ENCODE measurements at regions not wholly inside any gene's neighbourhood (a gene's known extent, or its start where the extent isn't known, plus 50 kb on each side); places are given as distances from the start of the nearest gene placed in this dataset.
"Not testable (repeated sequence)": the region's sequence is repeated elsewhere in the genome, so short reads cannot be mapped to it uniquely, and the experiment has no call there.

GRCh38 chr21:32921632-32922230 lies 104.0 kb upstream of the OLIG2 start:
- Histone ChIP-seq H3K36me3 (no peaks in the 10 kb centered on the region), H3K4me1 (no peaks in the 10 kb centered on the region), H3K9me3 (no peaks in the 10 kb centered on the region), H3K27me3 (no peaks in the 10 kb centered on the region), H3K4me3 (no peak overlapping the region), H3K27ac (no peak overlapping the region)
- ATAC-seq (peak; percentile 74), DNase-seq (peak; percentile 72)
- intact Hi-C loops (cut with DNase I): no loop called here
- TF ChIP-seq CTCF (IDR thresholded peaks at IDR 0.05): peak; percentile 52

GRCh38 chr21:32925098-32925497 lies 100.6 kb upstream of the OLIG2 start:
- no peak for TF ChIP-seq CTCF (IDR thresholded peaks at IDR 0.05)
- Histone ChIP-seq H3K4me1 (no peaks in the 10 kb centered on the region), H3K9me3 (no peaks in the 10 kb centered on the region), H3K4me3 (no peak overlapping the region), H3K36me3 (no peaks in the 10 kb centered on the region), H3K27ac (no peak overlapping the region), H3K27me3 (no peaks in the 10 kb centered on the region)
- ATAC-seq (no peak), DNase-seq (no peak)
- intact Hi-C loops (cut with DNase I): no loop called here

- no peak overlapping the region for H3K4me3 ChIP-seq
- ATAC-seq (no peak), DNase-seq (no peak)
- no peak overlapping the region for H3K27ac ChIP-seq
- no peaks in the 10 kb centered on the region for H3K36me3 ChIP-seq
- intact Hi-C loops (cut with DNase I): no loop called here
- TF ChIP-seq CTCF (IDR thresholded peaks at IDR 0.05): no peak
- no peaks in the 10 kb centered on the region for H3K9me3 ChIP-seq
- no peaks in the 10 kb centered on the region for H3K4me1 ChIP-seq
- H3K27me3 ChIP-seq: no peaks in the 10 kb centered on the region
Observed at GRCh38 chr21:32929633-32930038, 96.1 kb upstream of the OLIG2 start.

- H3K4me1 ChIP-seq: no peaks in the 10 kb centered on the region
- H3K9me3 ChIP-seq: no peaks in the 10 kb centered on the region
- DNase-seq (no peak), ATAC-seq (no peak)
- no peak overlapping the region for H3K27ac ChIP-seq
- no peak overlapping the region for H3K4me3 ChIP-seq
- intact Hi-C loops (cut with DNase I): no loop called here
- no peak for TF ChIP-seq CTCF (IDR thresholded peaks at IDR 0.05)
- no peaks in the 10 kb centered on the region for H3K27me3 ChIP-seq
- H3K36me3 ChIP-seq: no peaks in the 10 kb centered on the region
Observed at GRCh38 chr21:32930673-32931072, 95.1 kb upstream of the OLIG2 start.

- H3K27me3 ChIP-seq; H3K9me3 ChIP-seq; H3K36me3 ChIP-seq; H3K4me1 ChIP-seq; ATAC-seq; DNase-seq; H3K4me3 ChIP-seq; intact Hi-C loops (cut with DNase I); H3K27ac ChIP-seq: not testable (repeated sequence)
Observed at GRCh38 chr21:32934068-32934467, 91.7 kb upstream of the OLIG2 start.

- Histone ChIP-seq H3K4me1 (no peaks in the 10 kb centered on the region), H3K27ac (no peak overlapping the region), H3K27me3 (peaks cover 6% of the 10 kb centered on the region), H3K36me3 (no peaks in the 10 kb centered on the region), H3K9me3 (no peaks in the 10 kb centered on the region), H3K4me3 (no peak overlapping the region)
- ATAC-seq (no peak), DNase-seq (no peak)
- no peak for TF ChIP-seq CTCF (IDR thresholded peaks at IDR 0.05)
- intact Hi-C loops (cut with DNase I): no loop called here
Observed at GRCh38 chr21:32934829-32935228, 90.9 kb upstream of the OLIG2 start.

Data from upper lobe of right lung (tissue), 1 donor.